Thoracic aorta (tissue), 2 donors: ENCODE measurements at regions not wholly inside any gene's neighbourhood (a gene's known extent, or its start where the extent isn't known, plus 50 kb on each side); places are given as distances from the start of the nearest gene placed in this dataset.

Experiments used
- ATAC-seq: fragments of 150-250 bp; one replicate; pipeline ENCODE4 v1.8.0; 2017; ENCODE audit warnings: low read depth; ENCODE audit not compliant: insufficient number of reproducible peaks, low FRiP score
- DNase-seq: peaks from one replicate; pipeline ENCODE4 v3.0.0-alpha.2; 2020; ENCODE audit warnings: low spot score
- H3K27ac ChIP-seq, 2 donors: fragments of 200-600 bp; sonication (generic); 1 replicate in 1 of 2; 2 replicates in 1 of 2; pipeline ENCODE4 v1.5.1; 2016; ENCODE audit warnings: mild to moderate bottlenecking in 2 of 2, moderate library complexity in 2 of 2
- H3K27me3 ChIP-seq: fragments of 200-600 bp; sonication (generic); replicated peaks from 2 replicates; pipeline ENCODE4 v1.6.0; 2016; ENCODE audit warnings: mild to moderate bottlenecking; ENCODE audit not compliant: insufficient read depth
- H3K36me3 ChIP-seq: fragments of 200-600 bp; sonication (generic); one replicate; pipeline ENCODE4 v1.5.1; 2016
- H3K4me1 ChIP-seq, 2 donors: fragments of 200-600 bp; sonication (generic); 1 replicate in 1 of 2; 2 replicates in 1 of 2; pipeline versions ENCODE4 v1.5.1 to v1.6.0; 2016; ENCODE audit warnings: low read depth in 2 of 2, mild to moderate bottlenecking in 1 of 2; ENCODE audit not compliant: control insufficient read depth in 1 of 2
- H3K4me3 ChIP-seq: fragments of 200-600 bp; sonication (generic); 2 replicates; pipeline ENCODE4 v1.5.1; 2016; ENCODE audit warnings: mild to moderate bottlenecking
- H3K9me3 ChIP-seq: fragments of 200-600 bp; sonication (generic); 2 replicates; pipeline ENCODE4 v1.5.1; 2016
- TF ChIP-seq, protein P1 (sequence below): fragments of 200-600 bp; sonication (generic); IDR thresholded peaks from one replicate; pipeline ENCODE4 v1.5.1; 2019; ENCODE audit warnings: antibody characterized with exemption

DNA sequence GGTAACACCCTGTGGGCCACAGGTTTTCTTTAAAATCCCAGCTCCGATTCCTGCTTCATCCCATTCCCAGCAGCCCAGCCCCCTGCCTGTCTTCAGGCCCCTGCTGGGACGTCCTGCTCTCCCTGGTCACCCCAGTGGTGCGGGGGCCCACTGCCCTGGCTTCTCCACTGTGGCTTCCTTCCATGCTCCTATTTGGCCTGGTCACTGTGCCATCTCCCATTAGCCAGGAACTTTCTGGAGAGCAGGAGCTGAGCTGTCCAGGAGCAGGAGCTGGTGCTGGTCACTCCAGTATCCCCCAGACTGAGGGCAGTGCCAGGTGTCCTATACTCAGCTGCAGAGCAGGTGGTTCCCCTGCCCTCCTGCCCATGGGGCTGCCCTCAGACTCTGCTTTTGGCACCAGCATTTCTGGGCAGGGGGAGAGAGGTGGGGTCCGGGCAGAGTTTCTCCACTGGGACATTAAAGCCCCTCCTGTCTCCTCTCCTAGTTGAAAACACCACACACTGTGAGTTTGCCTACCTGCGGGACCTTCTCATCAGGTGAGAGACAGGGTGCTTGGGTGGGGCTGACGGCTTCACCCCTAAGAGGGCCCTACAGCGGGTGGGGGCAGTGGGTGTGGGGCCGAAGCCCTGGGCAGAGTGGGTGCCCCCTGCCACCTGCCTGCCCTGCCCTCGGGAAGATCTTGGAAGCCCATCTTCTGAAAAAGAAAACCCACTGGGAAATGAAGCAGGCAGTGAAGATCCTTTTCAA, 356.2 kb downstream of the SEC14L1 start:
- DNase-seq (no peak), ATAC-seq (no peak)
- H3K4me1 ChIP-seq = no peaks in the 10 kb centered on the region
- peaks cover 54% of the 10 kb centered on the region for H3K36me3 ChIP-seq
- no peaks in the 10 kb centered on the region for H3K27me3 ChIP-seq
- H3K9me3 ChIP-seq = no peaks in the 10 kb centered on the region
- H3K4me3 ChIP-seq = no peak overlapping the region
- TF ChIP-seq, protein P1, sequence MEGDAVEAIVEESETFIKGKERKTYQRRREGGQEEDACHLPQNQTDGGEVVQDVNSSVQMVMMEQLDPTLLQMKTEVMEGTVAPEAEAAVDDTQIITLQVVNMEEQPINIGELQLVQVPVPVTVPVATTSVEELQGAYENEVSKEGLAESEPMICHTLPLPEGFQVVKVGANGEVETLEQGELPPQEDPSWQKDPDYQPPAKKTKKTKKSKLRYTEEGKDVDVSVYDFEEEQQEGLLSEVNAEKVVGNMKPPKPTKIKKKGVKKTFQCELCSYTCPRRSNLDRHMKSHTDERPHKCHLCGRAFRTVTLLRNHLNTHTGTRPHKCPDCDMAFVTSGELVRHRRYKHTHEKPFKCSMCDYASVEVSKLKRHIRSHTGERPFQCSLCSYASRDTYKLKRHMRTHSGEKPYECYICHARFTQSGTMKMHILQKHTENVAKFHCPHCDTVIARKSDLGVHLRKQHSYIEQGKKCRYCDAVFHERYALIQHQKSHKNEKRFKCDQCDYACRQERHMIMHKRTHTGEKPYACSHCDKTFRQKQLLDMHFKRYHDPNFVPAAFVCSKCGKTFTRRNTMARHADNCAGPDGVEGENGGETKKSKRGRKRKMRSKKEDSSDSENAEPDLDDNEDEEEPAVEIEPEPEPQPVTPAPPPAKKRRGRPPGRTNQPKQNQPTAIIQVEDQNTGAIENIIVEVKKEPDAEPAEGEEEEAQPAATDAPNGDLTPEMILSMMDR = no peak
- H3K27ac ChIP-seq = no peak overlapping the region

DNA sequence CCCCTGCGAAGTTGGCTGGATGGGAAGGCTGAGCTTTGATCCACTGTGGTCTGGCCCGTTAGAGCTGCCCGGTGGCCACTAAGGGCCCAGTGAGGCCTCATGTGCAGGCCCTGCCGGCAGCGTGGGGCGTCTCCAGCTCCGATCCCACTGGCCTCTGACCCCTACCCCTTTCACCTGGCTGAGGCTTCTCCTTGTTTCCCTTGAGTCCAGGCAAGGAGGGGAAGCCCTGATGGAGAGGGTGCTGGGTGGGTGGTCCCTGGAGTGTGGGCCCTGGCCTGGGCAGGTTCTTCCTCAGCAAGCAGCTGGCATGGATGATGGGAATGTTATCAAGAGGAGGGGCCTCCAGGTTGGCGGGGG, 356.8 kb downstream of the SEC14L1 start:
- Histone ChIP-seq H3K9me3 (no peaks in the 10 kb centered on the region), H3K27ac (no peak overlapping the region), H3K27me3 (no peaks in the 10 kb centered on the region), H3K36me3 (peaks cover 49% of the 10 kb centered on the region), H3K4me3 (no peak overlapping the region), H3K4me1 (no peaks in the 10 kb centered on the region)
- DNase-seq = no peak
- TF ChIP-seq, protein P1 = no peak
- no peak for ATAC-seq

DNA sequence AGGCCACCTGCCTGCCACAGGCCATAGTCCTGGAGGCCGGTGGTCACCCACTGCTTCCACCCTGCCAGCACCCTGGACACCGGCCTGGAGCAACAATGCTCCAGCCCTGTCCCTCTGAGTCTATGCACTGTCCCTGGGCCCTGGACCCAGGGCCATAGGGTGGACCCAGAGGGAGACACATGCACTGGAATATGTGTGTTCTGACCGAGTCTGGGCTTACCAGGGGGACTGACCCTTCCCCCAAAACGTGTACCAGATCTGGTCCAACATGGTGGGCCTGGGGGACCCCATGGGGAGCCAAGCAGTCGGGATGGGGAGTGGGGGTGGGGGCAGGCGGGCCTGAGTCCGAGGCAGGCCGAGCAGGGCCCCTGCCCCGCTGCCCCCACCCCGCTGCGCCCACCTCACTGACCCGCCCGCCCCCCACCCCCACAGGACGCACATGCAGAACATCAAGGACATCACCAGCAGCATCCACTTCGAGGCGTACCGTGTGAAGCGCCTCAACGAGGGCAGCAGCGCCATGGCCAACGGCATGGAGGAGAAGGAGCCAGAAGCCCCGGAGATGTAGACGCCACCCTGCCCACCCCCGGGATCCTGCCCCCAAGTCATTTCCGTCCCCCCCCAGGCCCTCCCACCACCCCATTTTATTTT, 357.4 kb downstream of the SEC14L1 start:
- Histone ChIP-seq H3K4me1 (no peaks in the 10 kb centered on the region), H3K4me3 (no peak overlapping the region), H3K9me3 (no peaks in the 10 kb centered on the region), H3K27me3 (no peaks in the 10 kb centered on the region), H3K36me3 (peaks cover 42% of the 10 kb centered on the region), H3K27ac (no peak overlapping the region)
- DNase-seq (no peak), ATAC-seq (no peak)
- TF ChIP-seq, protein P1 = no peak

DNA sequence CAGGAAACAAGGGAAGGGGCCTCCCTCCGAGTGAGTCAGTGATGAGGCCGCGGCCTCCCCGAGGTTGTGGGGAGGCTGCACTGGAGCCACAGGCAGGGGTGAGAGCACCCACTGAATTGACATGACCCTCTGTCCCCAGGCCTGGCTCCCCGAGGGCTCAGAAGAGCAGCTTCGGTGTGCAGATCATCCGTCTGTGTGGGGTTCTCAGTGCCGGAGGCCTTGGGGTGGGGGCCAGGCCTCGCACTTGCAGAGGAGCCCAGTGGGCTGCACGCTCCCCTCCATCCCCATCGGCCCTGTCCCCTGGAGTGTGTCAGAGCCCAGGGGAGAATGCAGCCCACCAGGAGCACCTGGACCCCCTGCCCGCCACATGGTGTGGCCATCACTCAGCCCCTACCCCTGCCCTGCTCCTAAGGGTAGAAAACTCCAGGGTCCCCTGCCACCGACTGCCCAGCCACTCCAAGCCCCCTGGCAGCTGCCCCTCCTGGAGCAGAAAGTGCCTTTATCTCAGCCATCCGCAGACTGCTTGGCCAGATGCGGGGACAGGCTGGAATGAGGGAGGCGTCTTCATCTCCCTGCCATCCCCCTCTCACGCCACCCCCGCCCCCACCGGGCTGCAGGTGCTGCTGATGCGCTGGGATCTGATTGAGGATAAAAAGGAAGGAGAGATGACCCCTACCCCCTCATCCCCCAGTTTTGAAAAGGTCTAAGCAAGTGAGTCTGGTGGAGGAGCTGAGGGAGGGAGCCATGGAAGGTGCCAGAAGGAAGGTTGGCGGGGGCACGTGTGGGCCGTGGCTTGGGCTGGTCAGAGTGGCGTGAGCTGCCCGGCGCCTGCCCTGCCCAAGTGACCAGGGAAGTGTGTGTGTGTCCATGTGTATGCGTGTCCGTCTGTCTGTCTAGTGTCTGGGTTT, 358.3 kb downstream of the SEC14L1 start:
- Histone ChIP-seq H3K4me1 (no peaks in the 10 kb centered on the region), H3K4me3 (no peak overlapping the region), H3K9me3 (no peaks in the 10 kb centered on the region), H3K27me3 (no peaks in the 10 kb centered on the region), H3K27ac (no peak overlapping the region), H3K36me3 (peaks cover 36% of the 10 kb centered on the region)
- DNase-seq (no peak), ATAC-seq (no peak)
- TF ChIP-seq, protein P1 = no peak
